ENCODE measurements at regions not wholly inside any gene's neighbourhood (a gene's known extent, or its start where the extent isn't known, plus 50 kb on each side); places are given as distances from the start of the nearest gene placed in this dataset.

DNA sequence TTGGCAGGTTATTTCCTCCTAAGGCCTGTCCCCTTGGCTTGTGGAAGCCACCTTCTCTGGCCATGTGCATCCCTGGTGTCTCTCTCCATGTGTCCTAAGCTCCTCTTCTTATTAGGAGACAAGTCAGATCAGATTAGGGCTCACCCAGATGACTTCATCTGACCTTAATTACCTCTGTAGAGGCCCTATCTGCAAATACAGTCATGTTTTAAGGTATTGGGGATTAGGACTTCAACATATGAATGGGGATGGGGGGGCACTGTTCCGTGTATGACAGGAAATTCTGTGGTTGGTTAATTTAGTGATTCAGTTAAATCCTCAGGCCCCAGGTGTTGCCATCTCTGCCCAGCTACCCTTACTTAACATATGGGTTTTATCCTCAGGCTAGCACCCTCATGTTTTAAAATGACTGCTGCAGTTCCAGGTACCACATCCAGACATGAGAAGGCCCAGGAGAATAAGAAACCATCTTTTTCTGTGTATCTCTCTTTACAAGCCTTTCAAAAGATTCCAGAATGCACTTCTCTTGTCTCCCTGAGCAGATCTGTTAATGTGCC, 51.9 kb upstream of the RAI14 start:
- intact Hi-C loops (cut with DNase I): no loop called here
- no peak for DNase-seq

DNA sequence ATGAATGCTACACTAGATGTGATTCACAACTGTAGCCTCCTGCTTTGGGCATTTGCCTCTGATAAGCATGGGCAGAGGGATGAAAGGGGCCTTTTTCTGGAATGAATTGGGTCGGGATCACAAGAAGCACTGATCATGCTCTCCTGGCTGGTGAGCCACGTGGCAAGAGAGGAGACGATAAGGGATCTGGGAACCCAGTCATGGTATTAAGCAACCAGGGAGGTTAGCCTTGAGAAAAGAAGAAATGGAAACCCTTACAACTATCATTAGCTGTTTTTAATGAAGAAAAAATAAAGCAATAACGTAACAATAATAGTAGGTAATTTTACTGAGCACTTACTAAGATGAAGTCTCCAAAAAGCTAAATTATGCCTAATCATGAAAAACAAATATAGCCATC, 50.0 kb upstream of the RAI14 start:
- DNase-seq: no peak
- intact Hi-C loops (cut with DNase I): no loop called here

Measured in posterior cingulate gyrus (tissue), 11 donors.